NCI-H460 (cell line): ENCODE measurements at regions not wholly inside any gene's neighbourhood (a gene's known extent, or its start where the extent isn't known, plus 50 kb on each side); places are given as distances from the start of the nearest gene placed in this dataset.
A peak's percentile ranks its signal among the peaks of the same experiment; 100 is the strongest.
"Not testable (repeated sequence)": the region's sequence is repeated elsewhere in the genome, so short reads cannot be mapped to it uniquely, and the experiment has no call there.

ENCODE experiments used
- DNase-seq: peaks from one replicate; pipeline ENCODE4 v3.0.0-alpha.2; 2016; ENCODE audit warnings: low read depth; ENCODE audit errors: extremely low read depth

- DNase-seq, result no peak
Measured at GRCh38 chr12:65672441-65672840, 151.8 kb upstream of the HMGA2 start.

GRCh38 chr12:65673156-65673690 lies 151.1 kb upstream of the HMGA2 start:
- no peak for DNase-seq

GRCh38 chr12:65673732-65674131 lies 150.6 kb upstream of the HMGA2 start:
- no peak for DNase-seq

GRCh38 chr12:65675141-65675621 lies 149.1 kb upstream of the HMGA2 start:
- DNase-seq, result no peak

GRCh38 chr12:65678172-65678571 lies 146.1 kb upstream of the HMGA2 start:
- not testable (repeated sequence) for DNase-seq

GRCh38 chr12:65681226-65681625 lies 143.1 kb upstream of the HMGA2 start:
- DNase-seq, result no peak

- no peak for DNase-seq
Measured at GRCh38 chr12:65682112-65682511, 142.2 kb upstream of the HMGA2 start.

GRCh38 chr12:65684906-65685305 lies 139.4 kb upstream of the HMGA2 start:
- no peak for DNase-seq

- peak; percentile 36 for DNase-seq
Measured at GRCh38 chr12:65685514-65685913, 138.8 kb upstream of the HMGA2 start.

GRCh38 chr12:65689508-65689907 lies 134.8 kb upstream of the HMGA2 start:
- no peak for DNase-seq

- DNase-seq, result no peak
Measured at GRCh38 chr12:65690477-65690876, 133.8 kb upstream of the HMGA2 start.

GRCh38 chr12:65694130-65694529 lies 130.2 kb upstream of the HMGA2 start:
- no peak for DNase-seq

GRCh38 chr12:65695113-65695865 lies 129.0 kb upstream of the HMGA2 start:
- no peak for DNase-seq

- DNase-seq, result no peak
Measured at GRCh38 chr12:65696227-65696626, 128.1 kb upstream of the HMGA2 start.

- no peak for DNase-seq
Measured at GRCh38 chr12:65699251-65699650, 125.0 kb upstream of the HMGA2 start.

GRCh38 chr12:65703176-65703575 lies 121.1 kb upstream of the HMGA2 start:
- no peak for DNase-seq

GRCh38 chr12:65705380-65705876 lies 118.9 kb upstream of the HMGA2 start:
- no peak for DNase-seq

- DNase-seq, result no peak
Measured at GRCh38 chr12:65707051-65707450, 117.2 kb upstream of the HMGA2 start.

GRCh38 chr12:65712260-65713004 lies 111.9 kb upstream of the HMGA2 start:
- DNase-seq, result no peak

- no peak for DNase-seq
Measured at GRCh38 chr12:65715961-65716360, 108.3 kb upstream of the HMGA2 start.
